Stimulated activated CD4-positive, alpha-beta T cell treated with anti-CD3 and anti-CD28 coated beads, Interleukin-15, amount 100 ng/mL, for 48 hours (primary cell): ENCODE measurements at regions not wholly inside any gene's neighbourhood (a gene's known extent, or its start where the extent isn't known, plus 50 kb on each side); places are given as distances from the start of the nearest gene placed in this dataset.

Experiments used
- DNase-seq, 2 donors: peaks; one replicate each; pipeline ENCODE4 v3.0.0-alpha.2; 2020; ENCODE audit warnings: low read depth in 2 of 2

GRCh38 chr20:50273601-50274491, 83.2 kb downstream of the CEBPB start:
- DNase-seq, result no peak

- DNase-seq, result no peak
Measured at GRCh38 chr20:50274570-50275430, 84.2 kb downstream of the CEBPB start.

- DNase-seq, result no peak
Measured at GRCh38 chr20:50276119-50277063, 85.8 kb downstream of the CEBPB start.

GRCh38 chr20:50277064-50277415, 86.4 kb downstream of the CEBPB start:
- no peak for DNase-seq

- no peak for DNase-seq
Measured at GRCh38 chr20:50277460-50278376, 87.1 kb downstream of the CEBPB start.

- no peak for DNase-seq
Measured at GRCh38 chr20:50278377-50278683, 87.7 kb downstream of the CEBPB start.

GRCh38 chr20:50278684-50279531, 88.3 kb downstream of the CEBPB start:
- DNase-seq, result no peak

- no peak for DNase-seq
Measured at GRCh38 chr20:50279988-50280850, 89.6 kb downstream of the CEBPB start.

- no peak for DNase-seq
Measured at GRCh38 chr20:50280851-50281655, 90.4 kb downstream of the CEBPB start.

GRCh38 chr20:50281831-50282591, 91.4 kb downstream of the CEBPB start:
- DNase-seq, result no peak

GRCh38 chr20:50282592-50283241, 92.1 kb downstream of the CEBPB start:
- DNase-seq, result no peak

GRCh38 chr20:50283370-50283769, 92.7 kb downstream of the CEBPB start:
- no peak for DNase-seq

- peak in 1 of 2 donors; percentile 35 for DNase-seq
Measured at GRCh38 chr20:50283922-50284810, 93.5 kb downstream of the CEBPB start.

- no peak for DNase-seq
Measured at GRCh38 chr20:50284811-50285375, 94.3 kb downstream of the CEBPB start.
